ENCODE measurements at regions not wholly inside any gene's neighbourhood (a gene's known extent, or its start where the extent isn't known, plus 50 kb on each side); places are given as distances from the start of the nearest gene placed in this dataset.

GRCh38 chr14:82073547-82073946, 539.9 kb upstream of the SEL1L start:
- no peaks in the 10 kb centered on the region for H3K4me1 ChIP-seq (ENCODE audit: control insufficient read depth, insufficient read depth, low read length, unreplicated experiment)
- no peak overlapping the region for H2AFZ ChIP-seq (ENCODE audit: low read length, unreplicated experiment)
- H3K4me3 ChIP-seq (ENCODE audit: low read depth, low read length) = no peak overlapping the region
- no peaks in the 10 kb centered on the region for H3K79me2 ChIP-seq (ENCODE audit: control insufficient read depth, insufficient read depth, low read length, unreplicated experiment)
- H3K36me3 ChIP-seq (ENCODE audit: insufficient read depth, low read length) = no peaks in the 10 kb centered on the region
- no peaks in the 10 kb centered on the region for H3K27me3 ChIP-seq (ENCODE audit: insufficient read depth, low read length)
- no peak overlapping the region for H3K27ac ChIP-seq (ENCODE audit: low read depth, low read length)

- Histone ChIP-seq H3K79me2 (ENCODE audit: control insufficient read depth, insufficient read depth, low read length, unreplicated experiment) (no peaks in the 10 kb centered on the region), H3K36me3 (ENCODE audit: insufficient read depth, low read length) (no peaks in the 10 kb centered on the region), H3K27me3 (ENCODE audit: insufficient read depth, low read length) (no peaks in the 10 kb centered on the region), H3K4me3 (ENCODE audit: low read depth, low read length) (no peak overlapping the region), H3K27ac (ENCODE audit: low read depth, low read length) (no peak overlapping the region), H3K4me1 (ENCODE audit: control insufficient read depth, insufficient read depth, low read length, unreplicated experiment) (no peaks in the 10 kb centered on the region), H2AFZ (ENCODE audit: low read length, unreplicated experiment) (no peak overlapping the region)
These were observed 541.9 kb upstream of the SEL1L start for GRCh38 chr14:82075566-82075965.

- no peaks in the 10 kb centered on the region for H3K36me3 ChIP-seq (ENCODE audit: insufficient read depth, low read length)
- no peaks in the 10 kb centered on the region for H3K27me3 ChIP-seq (ENCODE audit: insufficient read depth, low read length)
- H3K4me3 ChIP-seq (ENCODE audit: low read depth, low read length) = no peak overlapping the region
- H3K4me1 ChIP-seq (ENCODE audit: control insufficient read depth, insufficient read depth, low read length, unreplicated experiment) = no peaks in the 10 kb centered on the region
- no peaks in the 10 kb centered on the region for H3K79me2 ChIP-seq (ENCODE audit: control insufficient read depth, insufficient read depth, low read length, unreplicated experiment)
- H3K27ac ChIP-seq (ENCODE audit: low read depth, low read length) = no peak overlapping the region
- no peak overlapping the region for H2AFZ ChIP-seq (ENCODE audit: low read length, unreplicated experiment)
These were observed 545.9 kb upstream of the SEL1L start for GRCh38 chr14:82079553-82079952.

- H3K4me3 ChIP-seq (ENCODE audit: low read depth, low read length) = no peak overlapping the region
- no peaks in the 10 kb centered on the region for H3K36me3 ChIP-seq (ENCODE audit: insufficient read depth, low read length)
- no peak overlapping the region for H2AFZ ChIP-seq (ENCODE audit: low read length, unreplicated experiment)
- no peak overlapping the region for H3K27ac ChIP-seq (ENCODE audit: low read depth, low read length)
- H3K27me3 ChIP-seq (ENCODE audit: insufficient read depth, low read length) = no peaks in the 10 kb centered on the region
- H3K79me2 ChIP-seq (ENCODE audit: control insufficient read depth, insufficient read depth, low read length, unreplicated experiment) = no peaks in the 10 kb centered on the region
- no peaks in the 10 kb centered on the region for H3K4me1 ChIP-seq (ENCODE audit: control insufficient read depth, insufficient read depth, low read length, unreplicated experiment)
These were observed 546.7 kb upstream of the SEL1L start for GRCh38 chr14:82080370-82080769.

- H3K4me3 ChIP-seq (ENCODE audit: low read depth, low read length) = no peak overlapping the region
- no peak overlapping the region for H2AFZ ChIP-seq (ENCODE audit: low read length, unreplicated experiment)
- H3K27ac ChIP-seq (ENCODE audit: low read depth, low read length) = no peak overlapping the region
- no peaks in the 10 kb centered on the region for H3K79me2 ChIP-seq (ENCODE audit: control insufficient read depth, insufficient read depth, low read length, unreplicated experiment)
- H3K27me3 ChIP-seq (ENCODE audit: insufficient read depth, low read length) = no peaks in the 10 kb centered on the region
- no peaks in the 10 kb centered on the region for H3K36me3 ChIP-seq (ENCODE audit: insufficient read depth, low read length)
- H3K4me1 ChIP-seq (ENCODE audit: control insufficient read depth, insufficient read depth, low read length, unreplicated experiment) = no peaks in the 10 kb centered on the region
These were observed 551.2 kb upstream of the SEL1L start for GRCh38 chr14:82084813-82085212.

- H3K27me3 ChIP-seq (ENCODE audit: insufficient read depth, low read length) = no peaks in the 10 kb centered on the region
- H3K36me3 ChIP-seq (ENCODE audit: insufficient read depth, low read length) = no peaks in the 10 kb centered on the region
- no peak overlapping the region for H3K4me3 ChIP-seq (ENCODE audit: low read depth, low read length)
- H3K79me2 ChIP-seq (ENCODE audit: control insufficient read depth, insufficient read depth, low read length, unreplicated experiment) = no peaks in the 10 kb centered on the region
- no peak overlapping the region for H3K27ac ChIP-seq (ENCODE audit: low read depth, low read length)
- H2AFZ ChIP-seq (ENCODE audit: low read length, unreplicated experiment) = no peak overlapping the region
- H3K4me1 ChIP-seq (ENCODE audit: control insufficient read depth, insufficient read depth, low read length, unreplicated experiment) = no peaks in the 10 kb centered on the region
These were observed 557.4 kb upstream of the SEL1L start for GRCh38 chr14:82091097-82091496.

- H2AFZ ChIP-seq (ENCODE audit: low read length, unreplicated experiment) = no peak overlapping the region
- H3K79me2 ChIP-seq (ENCODE audit: control insufficient read depth, insufficient read depth, low read length, unreplicated experiment) = no peaks in the 10 kb centered on the region
- no peak overlapping the region for H3K27ac ChIP-seq (ENCODE audit: low read depth, low read length)
- H3K36me3 ChIP-seq (ENCODE audit: insufficient read depth, low read length) = no peaks in the 10 kb centered on the region
- H3K4me1 ChIP-seq (ENCODE audit: control insufficient read depth, insufficient read depth, low read length, unreplicated experiment) = no peaks in the 10 kb centered on the region
- no peak overlapping the region for H3K4me3 ChIP-seq (ENCODE audit: low read depth, low read length)
- no peaks in the 10 kb centered on the region for H3K27me3 ChIP-seq (ENCODE audit: insufficient read depth, low read length)
These were observed 561.2 kb upstream of the SEL1L start for GRCh38 chr14:82094829-82095345.

- H3K36me3 ChIP-seq (ENCODE audit: insufficient read depth, low read length) = no peaks in the 10 kb centered on the region
These were observed 570.4 kb upstream of the SEL1L start for GRCh38 chr14:82104013-82104412.

GRCh38 chr14:82112210-82112839, 578.7 kb upstream of the SEL1L start:
- Histone ChIP-seq H3K27me3 (ENCODE audit: insufficient read depth, low read length) (no peaks in the 10 kb centered on the region), H3K4me3 (ENCODE audit: low read depth, low read length) (no peak overlapping the region), H3K36me3 (ENCODE audit: insufficient read depth, low read length) (no peaks in the 10 kb centered on the region), H3K27ac (ENCODE audit: low read depth, low read length) (no peak overlapping the region), H3K79me2 (ENCODE audit: control insufficient read depth, insufficient read depth, low read length, unreplicated experiment) (no peaks in the 10 kb centered on the region), H2AFZ (ENCODE audit: low read length, unreplicated experiment) (no peak overlapping the region), H3K4me1 (ENCODE audit: control insufficient read depth, insufficient read depth, low read length, unreplicated experiment) (no peaks in the 10 kb centered on the region)

More at GRCh38 chr14:82104013-82104412, 570.4 kb upstream of the SEL1L start:
- Histone ChIP-seq H3K4me1 (ENCODE audit: control insufficient read depth, insufficient read depth, low read length, unreplicated experiment) (no peaks in the 10 kb centered on the region), H3K4me3 (ENCODE audit: low read depth, low read length) (no peak overlapping the region), H3K27ac (ENCODE audit: low read depth, low read length) (no peak overlapping the region), H3K27me3 (ENCODE audit: insufficient read depth, low read length) (no peaks in the 10 kb centered on the region), H2AFZ (ENCODE audit: low read length, unreplicated experiment) (no peak overlapping the region), H3K79me2 (ENCODE audit: control insufficient read depth, insufficient read depth, low read length, unreplicated experiment) (no peaks in the 10 kb centered on the region)

GRCh38 chr14:82113007-82113406, 579.4 kb upstream of the SEL1L start:
- H3K27ac ChIP-seq (ENCODE audit: low read depth, low read length) = no peak overlapping the region
- H3K4me1 ChIP-seq (ENCODE audit: control insufficient read depth, insufficient read depth, low read length, unreplicated experiment) = no peaks in the 10 kb centered on the region
- no peak overlapping the region for H3K4me3 ChIP-seq (ENCODE audit: low read depth, low read length)
- no peaks in the 10 kb centered on the region for H3K79me2 ChIP-seq (ENCODE audit: control insufficient read depth, insufficient read depth, low read length, unreplicated experiment)
- no peaks in the 10 kb centered on the region for H3K27me3 ChIP-seq (ENCODE audit: insufficient read depth, low read length)
- H3K36me3 ChIP-seq (ENCODE audit: insufficient read depth, low read length) = no peaks in the 10 kb centered on the region
- no peak overlapping the region for H2AFZ ChIP-seq (ENCODE audit: low read length, unreplicated experiment)

- Histone ChIP-seq H2AFZ (ENCODE audit: low read length, unreplicated experiment) (no peak overlapping the region), H3K4me3 (ENCODE audit: low read depth, low read length) (no peak overlapping the region), H3K27me3 (ENCODE audit: insufficient read depth, low read length) (no peaks in the 10 kb centered on the region), H3K27ac (ENCODE audit: low read depth, low read length) (no peak overlapping the region), H3K79me2 (ENCODE audit: control insufficient read depth, insufficient read depth, low read length, unreplicated experiment) (no peaks in the 10 kb centered on the region), H3K36me3 (ENCODE audit: insufficient read depth, low read length) (no peaks in the 10 kb centered on the region), H3K4me1 (ENCODE audit: control insufficient read depth, insufficient read depth, low read length, unreplicated experiment) (no peaks in the 10 kb centered on the region)
These were observed 580.1 kb upstream of the SEL1L start for GRCh38 chr14:82113710-82114109.

Measured in ACC112 (cell line).